ENCODE measurements at regions not wholly inside any gene's neighbourhood (a gene's known extent, or its start where the extent isn't known, plus 50 kb on each side); places are given as distances from the start of the nearest gene placed in this dataset.

GRCh38 chr14:22433069-22433468 lies 156.0 kb downstream of the DAD1 start:
- no peak for TF ChIP-seq POLR2AphosphoS5 (IDR thresholded peaks at IDR 0.05)
- TF ChIP-seq CTCF (IDR thresholded peaks at IDR 0.05): no peak
- TF ChIP-seq POLR2A (IDR thresholded peaks at IDR 0.05): no peak
- no peak for TF ChIP-seq EP300 (IDR thresholded peaks at IDR 0.05)
